NOMO-1 (cell line): ENCODE measurements at regions not wholly inside any gene's neighbourhood (a gene's known extent, or its start where the extent isn't known, plus 50 kb on each side); places are given as distances from the start of the nearest gene placed in this dataset.

Experiments
- DNase-seq, 2 experiments: peaks; one replicate each; lab custom pipeline; 2025; ENCODE audit not compliant: unreplicated experiment in 2 of 2; lab: John Stamatoyannopoulos, UW

- DNase-seq: no peak
Observed at GRCh38 chr16:13392341-13392740, 490.9 kb downstream of the SHISA9 start.

DNA sequence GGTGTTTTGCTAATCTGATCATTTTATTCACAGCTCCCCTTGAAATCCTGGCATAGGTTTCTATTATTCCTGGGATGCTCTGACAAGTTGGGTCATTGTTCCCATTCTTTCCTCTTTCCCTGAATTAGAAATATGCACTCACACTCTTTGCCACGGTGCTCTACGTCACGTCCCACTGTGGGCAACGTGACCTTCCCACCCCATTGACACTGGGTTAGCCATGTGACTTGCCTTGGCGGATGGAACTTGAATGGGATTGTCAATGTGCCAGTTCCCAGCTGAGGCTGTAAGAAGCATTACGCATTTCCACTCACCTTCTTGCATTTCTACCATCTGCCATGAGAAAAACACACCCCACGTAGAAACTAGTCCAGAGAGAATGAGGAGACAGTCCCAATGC is 492.4 kb downstream of the SHISA9 start:
- DNase-seq: no peak

GRCh38 chr16:13394488-13394887 is 493.1 kb downstream of the SHISA9 start:
- no peak for DNase-seq

GRCh38 chr16:13397126-13397525 is 495.7 kb downstream of the SHISA9 start:
- no peak for DNase-seq

DNA sequence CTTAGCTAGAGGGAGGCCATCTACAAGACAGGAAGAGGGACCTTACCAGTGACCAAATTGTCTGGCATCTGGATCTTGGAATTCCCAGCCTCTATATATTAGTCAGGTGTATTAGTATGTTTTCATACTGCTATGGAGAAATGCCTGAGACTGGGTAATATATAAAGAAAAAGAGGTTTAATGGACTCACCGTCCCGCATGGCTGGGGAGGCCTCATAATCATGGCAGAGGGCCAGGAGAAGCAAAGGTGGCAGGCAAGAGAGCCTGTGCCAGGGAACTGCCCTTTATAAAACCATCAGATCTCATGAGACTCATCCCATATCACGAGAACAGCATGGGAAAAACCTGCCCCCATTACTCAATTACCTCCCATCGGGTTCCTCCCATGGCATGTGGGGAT is 500.2 kb downstream of the SHISA9 start:
- DNase-seq: no peak

GRCh38 chr16:13402601-13403000 is 501.2 kb downstream of the SHISA9 start:
- no peak for DNase-seq

- no peak for DNase-seq
Observed at GRCh38 chr16:13403326-13403725, 501.9 kb downstream of the SHISA9 start.

DNA sequence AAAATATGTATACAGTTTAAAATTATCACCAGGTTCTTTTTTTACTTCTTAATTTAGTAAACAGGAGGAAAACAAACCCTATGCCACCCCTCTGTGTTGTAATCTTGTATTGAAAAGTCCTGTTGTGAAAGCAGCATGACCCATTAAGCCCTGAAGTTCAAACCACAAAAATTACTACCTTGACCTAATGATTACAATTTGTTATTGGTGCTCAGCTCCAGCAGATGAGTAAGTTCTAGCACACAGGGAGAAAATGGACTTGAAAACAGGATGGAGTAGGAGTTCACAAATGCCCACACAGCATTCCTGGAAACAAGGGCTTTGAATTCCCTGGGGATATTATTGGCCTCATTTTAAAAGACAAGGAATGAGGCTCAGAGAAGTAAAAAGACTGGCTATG is 505.8 kb upstream of the ERCC4 start:
- DNase-seq: no peak

GRCh38 chr16:13419589-13419988 is 500.4 kb upstream of the ERCC4 start:
- DNase-seq: no peak

DNA sequence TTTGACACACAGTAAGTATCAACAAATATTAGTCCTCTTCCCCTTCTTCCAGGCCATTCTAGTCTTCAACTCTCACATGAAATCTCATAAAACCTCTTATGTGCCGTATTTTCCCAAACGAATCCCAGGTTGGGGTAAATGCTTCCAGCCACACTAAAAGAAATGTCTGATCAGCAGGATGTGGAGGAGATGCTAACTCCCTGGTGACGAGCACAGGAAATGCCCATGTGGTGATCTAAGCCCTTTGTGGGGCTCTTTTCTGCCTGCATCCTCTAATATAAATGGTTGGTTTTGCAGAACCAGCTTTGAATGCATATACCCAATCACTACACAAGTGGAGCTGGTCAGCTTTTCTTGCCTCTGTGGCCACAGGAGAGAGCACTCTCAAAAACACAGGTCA is 498.2 kb upstream of the ERCC4 start:
- no peak for DNase-seq

DNA sequence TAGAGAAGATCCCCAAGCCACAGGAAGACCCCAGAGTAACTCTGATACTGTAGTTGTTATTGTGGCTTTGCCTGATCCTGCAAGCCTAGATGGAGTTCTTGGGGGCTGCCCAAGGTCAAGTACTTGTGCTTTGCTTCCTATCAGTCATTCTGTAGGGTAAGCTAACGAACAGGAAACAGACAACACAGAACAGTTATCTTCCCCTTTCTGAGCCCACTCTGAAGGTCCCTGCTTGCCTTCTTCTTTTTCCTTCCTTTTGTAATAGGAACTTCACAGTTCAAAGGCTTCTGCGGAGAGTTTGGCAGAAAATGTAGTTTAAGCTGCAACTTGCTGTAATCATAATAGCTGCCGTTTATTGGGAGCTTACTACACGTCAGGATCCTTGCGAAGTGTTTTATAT is 494.1 kb upstream of the ERCC4 start:
- no peak for DNase-seq

DNA sequence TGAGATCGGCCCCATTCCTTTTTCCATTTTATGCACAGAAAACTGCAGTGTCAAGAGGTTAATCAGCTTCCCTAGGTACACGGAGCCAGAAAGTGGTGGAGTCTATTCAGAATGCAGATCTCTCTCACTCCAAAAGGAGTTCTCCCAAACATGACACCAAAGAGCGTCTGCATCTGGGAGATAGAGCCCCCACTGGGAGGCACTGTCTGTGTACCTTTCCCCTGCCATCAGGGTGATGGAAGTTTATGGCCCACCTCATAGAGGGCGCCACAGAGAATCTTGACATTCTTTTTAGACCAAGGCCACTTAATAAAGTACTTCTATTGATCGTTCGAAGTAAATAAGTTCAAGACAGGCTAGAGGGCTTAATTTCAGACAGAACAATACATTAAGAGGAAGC is 493.7 kb upstream of the ERCC4 start:
- no peak for DNase-seq

DNA sequence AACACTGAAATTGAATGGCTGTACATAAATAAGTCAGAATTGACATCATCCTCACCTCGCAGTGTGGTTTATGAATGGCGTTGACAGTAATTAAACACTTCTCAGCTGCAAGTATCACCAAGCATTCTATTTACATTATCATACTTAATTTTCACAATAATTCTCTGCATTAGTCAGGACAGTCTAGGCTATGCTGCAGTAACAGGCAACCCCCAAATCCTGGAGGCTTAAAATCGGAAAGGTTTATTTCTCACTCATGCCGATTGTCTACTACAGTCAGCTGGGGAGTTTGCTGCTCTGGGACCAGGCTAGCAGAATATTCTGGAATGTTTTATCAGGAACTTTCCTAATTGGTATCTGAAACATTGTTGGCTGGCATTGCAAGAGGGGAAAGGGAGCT is 493.2 kb upstream of the ERCC4 start:
- no peak for DNase-seq

DNA sequence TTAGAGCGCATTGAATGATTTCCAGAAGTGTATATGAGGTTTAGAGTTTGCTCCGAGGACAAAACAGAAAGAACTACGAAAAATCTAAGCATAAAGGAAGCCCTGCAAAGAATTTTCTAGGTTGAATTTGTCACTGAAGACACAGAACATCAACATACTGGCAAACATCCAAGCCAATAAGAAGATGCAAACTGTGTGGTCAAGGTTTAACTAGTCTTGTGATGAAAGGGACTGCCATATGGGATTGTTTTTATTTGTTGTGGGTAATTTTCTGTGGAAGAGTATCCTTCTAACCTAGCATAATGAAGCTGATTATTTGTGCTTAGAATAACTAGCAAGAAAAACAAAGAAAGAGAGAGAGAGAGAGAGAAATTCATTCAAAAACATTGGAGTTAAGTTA is 492.0 kb upstream of the ERCC4 start:
- no peak for DNase-seq

- DNase-seq: no peak
Observed at GRCh38 chr16:13429416-13429815, 490.5 kb upstream of the ERCC4 start.

GRCh38 chr16:13435415-13435814 is 484.5 kb upstream of the ERCC4 start:
- DNase-seq: no peak

- DNase-seq: no peak
Observed at GRCh38 chr16:13435873-13436474, 484.0 kb upstream of the ERCC4 start.

GRCh38 chr16:13436641-13437412 is 483.1 kb upstream of the ERCC4 start:
- DNase-seq: no peak

DNA sequence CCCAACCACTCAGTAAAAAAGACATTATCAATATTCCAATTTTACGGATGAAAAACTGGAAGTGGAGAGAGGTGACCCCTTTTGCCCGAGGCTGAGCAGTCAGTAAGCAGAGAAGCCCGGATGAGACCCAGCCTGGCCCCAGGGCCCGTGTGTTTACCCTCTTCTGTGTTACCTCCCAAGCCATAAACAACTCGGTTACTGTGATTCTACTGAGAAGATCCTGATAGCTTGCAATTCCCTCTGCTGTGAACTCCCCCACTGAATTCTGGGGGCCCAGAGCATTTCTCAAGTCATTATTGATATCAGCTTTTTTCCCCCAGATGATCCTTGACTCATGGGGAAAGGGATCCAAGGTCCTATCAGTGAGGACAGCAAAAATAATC is 482.6 kb upstream of the ERCC4 start:
- DNase-seq: no peak

GRCh38 chr16:13438064-13438463 is 481.9 kb upstream of the ERCC4 start:
- DNase-seq: no peak

DNA sequence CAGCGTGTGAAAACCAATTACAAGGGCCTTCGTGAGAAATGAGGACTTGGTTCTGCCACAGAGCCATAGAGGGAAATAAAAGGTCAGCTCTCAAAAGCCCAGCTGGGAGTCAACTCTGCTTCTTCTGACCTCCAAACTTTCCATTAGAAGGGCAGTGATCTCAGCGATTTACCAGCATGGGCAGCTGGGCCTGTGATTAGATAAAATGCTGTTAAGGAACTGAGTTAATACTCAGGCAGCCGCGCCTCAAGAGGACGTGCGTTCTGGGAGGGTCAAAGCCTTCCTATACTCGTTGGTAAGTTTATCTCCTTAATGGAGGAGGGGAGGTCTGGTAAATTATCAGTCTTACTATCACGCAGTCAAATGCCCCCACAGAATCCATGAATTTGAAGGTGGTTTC is 480.2 kb upstream of the ERCC4 start:
- DNase-seq: no peak

GRCh38 chr16:13441675-13442074 is 478.3 kb upstream of the ERCC4 start:
- DNase-seq: no peak

DNA sequence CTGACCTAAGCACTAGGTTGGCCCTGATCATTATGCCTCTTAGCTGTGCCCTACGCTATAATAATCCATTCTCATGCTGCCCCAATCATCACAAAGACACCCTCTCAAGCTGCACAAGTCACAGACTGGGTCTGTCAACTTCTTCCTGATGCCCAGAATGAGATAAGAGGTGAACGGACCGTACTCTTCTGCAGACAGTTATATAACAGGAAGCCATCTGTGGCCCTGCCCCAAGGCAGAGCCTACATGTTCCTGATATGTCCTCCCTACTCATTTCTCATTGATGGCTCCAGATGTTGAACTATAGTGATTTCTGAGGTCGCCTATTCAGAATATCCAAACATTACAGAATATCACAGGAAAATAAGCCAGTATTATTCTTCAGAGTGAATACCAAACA is 471.6 kb upstream of the ERCC4 start:
- no peak for DNase-seq
